DMS53 (cell line): ENCODE measurements at regions not wholly inside any gene's neighbourhood (a gene's known extent, or its start where the extent isn't known, plus 50 kb on each side); places are given as distances from the start of the nearest gene placed in this dataset.
A peak's percentile ranks its signal among the peaks of the same experiment; 100 is the strongest.
"Not testable (repeated sequence)": the region's sequence is repeated elsewhere in the genome, so short reads cannot be mapped to it uniquely, and the experiment has no call there.

ENCODE experiments used
- DNase-seq: peaks from one replicate; lab custom pipeline; 2025; lab: John Stamatoyannopoulos, UW

DNA sequence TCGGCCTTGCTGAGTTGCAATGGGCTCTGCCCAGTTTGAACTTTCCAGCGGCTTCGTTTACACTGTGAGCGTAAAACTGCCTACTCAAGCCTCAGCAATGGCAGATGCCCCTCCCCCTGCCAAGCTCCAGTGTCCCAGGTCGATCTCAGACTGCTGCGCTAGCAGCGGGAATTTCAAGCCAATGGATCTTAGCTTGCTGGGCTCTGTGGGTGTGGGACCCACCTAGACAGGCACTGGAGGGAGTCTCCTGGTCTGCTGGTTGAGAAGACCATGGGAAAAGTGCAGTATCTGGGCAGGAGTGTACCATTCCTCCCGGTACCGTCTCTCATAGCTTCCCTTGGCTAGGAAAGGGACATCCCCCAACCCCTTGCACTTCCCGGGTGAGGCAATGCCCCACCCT lies 88.2 kb downstream of the KLHL28 start:
- peak; percentile 16 for DNase-seq

GRCh38 chr14:44866770-44867169 lies 95.0 kb downstream of the KLHL28 start:
- DNase-seq = no peak

GRCh38 chr14:44866322-44866721 lies 95.4 kb downstream of the KLHL28 start:
- no peak for DNase-seq

DNA sequence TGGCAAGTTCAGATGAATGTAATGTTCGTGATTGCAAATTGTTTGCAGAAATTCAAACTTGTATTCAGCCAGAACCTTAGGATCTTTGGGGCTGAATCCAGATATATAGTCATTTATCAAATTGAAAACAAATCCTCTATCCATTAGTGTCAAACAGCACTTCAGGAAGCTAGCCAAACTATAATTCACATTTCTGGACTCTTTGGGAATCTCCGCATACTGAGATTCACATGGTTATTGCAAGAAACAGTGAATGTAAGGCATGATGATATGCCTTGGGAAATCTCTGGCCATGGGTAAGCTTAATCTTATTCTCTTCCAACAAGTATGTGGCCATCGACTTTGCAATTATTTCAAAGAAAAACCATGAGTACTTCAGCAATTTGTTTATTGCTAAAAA lies 98.5 kb downstream of the KLHL28 start:
- no peak for DNase-seq

- DNase-seq = no peak
Measured at GRCh38 chr14:44854114-44854513, 107.6 kb downstream of the KLHL28 start.

- no peak for DNase-seq
Measured at GRCh38 chr14:44847526-44848309, 114.0 kb downstream of the KLHL28 start.

GRCh38 chr14:44846232-44846824 lies 115.4 kb downstream of the KLHL28 start:
- peak; percentile 63 for DNase-seq

DNA sequence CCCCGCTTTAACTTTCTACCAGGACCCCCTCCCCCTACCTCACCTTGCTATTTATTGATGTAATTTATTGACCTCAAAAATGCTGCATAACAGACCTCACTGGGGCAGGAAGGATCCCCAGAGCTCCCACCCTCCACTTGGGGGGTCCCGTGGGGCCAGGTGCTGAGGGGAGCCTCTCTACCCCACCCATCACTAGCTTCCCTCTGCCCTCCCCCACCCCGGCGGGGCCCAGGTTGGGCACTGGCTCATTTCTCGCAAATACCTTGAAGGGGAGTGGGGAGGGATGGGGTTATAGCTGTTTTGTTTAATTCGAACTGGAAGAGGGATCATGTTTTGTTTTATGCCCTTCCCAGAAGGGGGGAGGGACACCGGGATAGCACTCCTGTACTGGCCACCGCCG lies 125.8 kb downstream of the KLHL28 start:
- DNase-seq = not testable (repeated sequence)

DNA sequence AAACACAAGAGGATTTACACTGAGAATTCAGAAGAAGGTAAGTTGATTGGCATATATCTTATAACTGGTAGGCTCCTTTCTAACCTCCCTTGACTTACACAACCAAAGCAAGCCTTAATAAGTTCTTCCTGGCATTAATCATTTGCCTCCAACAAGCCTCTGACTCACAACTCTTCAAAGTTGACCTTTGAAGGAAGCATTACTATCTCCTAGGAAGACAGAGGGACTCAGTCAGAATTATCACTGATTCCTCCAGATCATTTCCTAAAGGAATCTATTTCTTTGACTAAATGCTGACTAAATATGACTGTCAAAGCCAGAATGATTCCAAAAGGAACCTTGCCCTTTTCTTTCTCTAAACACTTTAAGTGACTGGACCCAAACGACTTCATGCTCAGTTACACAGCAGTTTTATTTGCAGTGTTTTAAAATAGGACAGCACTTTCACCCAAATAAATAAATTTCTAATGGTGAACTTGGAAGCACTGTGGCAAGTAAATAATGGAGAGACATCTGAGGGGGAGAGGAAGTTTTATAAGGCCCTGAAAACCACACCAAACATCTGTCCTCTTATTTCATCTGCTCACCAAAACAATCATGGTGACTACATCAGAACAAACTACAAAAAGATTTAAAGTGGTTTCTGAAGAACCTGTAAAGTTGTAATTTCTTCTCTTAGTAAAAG lies 128.2 kb downstream of the KLHL28 start:
- peak; percentile 10 for DNase-seq

- DNase-seq = no peak
Measured at GRCh38 chr14:44830371-44830770, 131.4 kb downstream of the KLHL28 start.

DNA sequence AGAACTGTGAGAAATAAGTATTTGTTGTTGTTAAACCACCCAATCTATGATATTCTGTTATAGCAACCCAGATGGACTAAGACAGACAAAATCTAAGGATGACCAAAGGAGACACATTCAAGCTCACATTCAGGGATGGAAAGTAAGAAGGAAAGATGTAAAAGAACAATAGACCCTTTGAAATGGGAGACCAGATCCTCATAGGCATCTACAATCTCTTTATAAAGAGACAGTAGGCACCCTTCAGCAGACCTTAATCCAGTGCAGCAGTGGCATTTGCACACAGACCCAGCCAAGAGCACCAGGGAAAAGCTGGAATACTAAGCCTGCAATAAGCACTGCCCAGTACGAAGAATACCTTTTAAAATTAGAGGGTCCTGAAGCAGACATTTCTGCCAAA lies 132.7 kb downstream of the KLHL28 start:
- no peak for DNase-seq

GRCh38 chr14:44828023-44828422 lies 133.7 kb downstream of the KLHL28 start:
- no peak for DNase-seq

DNA sequence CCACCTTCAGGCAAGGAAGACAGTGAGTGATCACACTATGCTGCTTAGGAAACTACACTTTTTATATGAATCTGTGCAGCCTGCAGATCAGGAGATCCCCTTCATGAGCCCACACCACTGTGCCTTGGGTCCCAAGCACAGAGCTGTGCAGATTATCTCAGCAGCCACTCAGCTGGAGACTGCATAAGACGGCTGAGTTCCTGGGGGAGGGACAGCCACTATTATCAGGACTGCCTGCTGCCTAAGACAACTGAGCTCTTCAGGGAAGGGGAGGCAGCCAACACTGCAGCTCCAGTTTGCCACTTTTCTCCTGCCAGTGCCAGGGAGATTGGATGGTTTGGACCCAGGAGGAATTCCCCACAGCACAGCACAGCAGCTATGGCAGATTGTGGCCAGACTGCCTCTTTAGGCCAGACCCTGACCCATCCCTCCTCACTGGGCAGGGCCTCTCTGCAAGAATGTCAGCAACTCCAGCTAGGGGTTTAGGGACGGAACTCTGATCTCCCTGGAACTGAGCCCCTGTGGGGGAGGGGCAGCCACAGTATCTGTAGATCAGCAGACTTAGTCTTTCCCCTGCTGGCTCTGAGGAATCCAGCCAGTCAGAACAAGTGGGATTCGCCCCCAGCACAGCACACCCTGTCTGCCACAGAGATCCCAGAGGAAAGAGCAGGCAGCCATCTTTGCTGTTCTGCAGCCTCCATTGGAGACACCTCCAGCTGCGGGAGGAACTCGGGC lies 141.3 kb downstream of the KLHL28 start:
- DNase-seq = no peak

DNA sequence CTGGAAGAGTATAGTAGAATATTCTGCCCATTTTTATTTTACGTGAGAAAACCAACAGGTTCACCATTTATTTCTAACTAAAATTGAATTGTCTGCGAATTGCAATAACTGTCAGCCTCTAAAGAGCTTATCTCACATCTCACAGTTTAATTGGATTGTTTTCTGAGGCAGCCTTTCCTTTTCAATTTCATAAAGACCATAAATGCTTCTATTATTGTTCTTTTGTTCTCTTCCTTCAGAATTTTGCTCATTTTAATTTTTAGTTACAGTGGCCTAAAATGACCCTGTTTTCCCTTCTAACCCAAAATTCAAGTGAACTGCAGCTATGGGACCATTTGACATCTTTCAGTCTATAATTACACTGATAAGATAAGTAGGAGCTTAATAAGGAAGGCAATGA lies 147.6 kb downstream of the KLHL28 start:
- DNase-seq = no peak

GRCh38 chr14:44812672-44813071 lies 149.1 kb downstream of the KLHL28 start:
- no peak for DNase-seq

DNA sequence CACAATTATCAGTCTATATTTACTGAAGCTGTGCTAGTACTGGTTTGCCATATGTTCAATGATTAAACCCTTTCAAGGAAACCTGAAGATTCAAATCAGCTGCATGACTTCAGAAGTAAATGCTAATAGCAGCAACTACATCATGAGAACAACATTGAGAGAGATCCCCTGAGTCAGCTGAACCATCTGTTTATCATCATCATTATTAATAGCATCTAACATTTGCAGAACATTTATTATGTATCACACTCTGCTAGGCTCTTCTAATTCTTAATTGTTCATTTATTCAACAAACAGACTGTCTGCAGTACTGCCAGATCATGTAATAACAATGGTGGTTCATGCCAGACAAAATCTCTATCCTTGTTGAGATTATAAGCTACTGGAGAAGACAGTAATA lies 157.4 kb downstream of the KLHL28 start:
- no peak for DNase-seq

DNA sequence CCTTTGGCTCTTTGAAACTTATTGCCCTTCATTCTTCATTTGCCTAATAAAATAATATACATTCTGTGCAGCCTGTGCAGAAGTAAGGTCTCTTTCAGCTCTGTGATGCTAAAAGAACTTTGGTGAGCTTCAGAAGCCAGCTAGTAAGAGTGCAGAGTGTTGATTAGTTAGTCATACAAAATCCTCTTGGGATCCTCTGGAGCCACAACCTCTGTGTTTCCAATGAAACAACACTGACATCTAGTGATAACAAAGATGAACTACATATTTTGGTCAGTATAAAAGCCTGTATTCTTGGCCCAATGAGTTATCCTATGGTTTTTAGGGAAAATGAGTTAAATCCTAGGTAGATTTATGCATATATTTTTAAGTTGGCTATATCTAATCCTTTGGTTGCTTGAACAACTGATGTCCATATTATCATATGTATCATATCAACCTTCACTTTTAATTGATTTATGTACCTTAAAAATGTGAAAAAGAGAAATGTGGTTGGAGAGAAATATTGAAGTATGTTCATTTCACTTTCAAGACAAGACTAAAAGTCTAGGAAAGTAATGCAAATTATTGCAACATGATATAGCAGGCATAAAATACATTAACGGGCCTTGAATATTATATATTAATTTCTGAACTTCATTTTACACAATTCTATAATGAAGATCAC lies 158.4 kb downstream of the KLHL28 start:
- DNase-seq = peak; percentile 66

DNA sequence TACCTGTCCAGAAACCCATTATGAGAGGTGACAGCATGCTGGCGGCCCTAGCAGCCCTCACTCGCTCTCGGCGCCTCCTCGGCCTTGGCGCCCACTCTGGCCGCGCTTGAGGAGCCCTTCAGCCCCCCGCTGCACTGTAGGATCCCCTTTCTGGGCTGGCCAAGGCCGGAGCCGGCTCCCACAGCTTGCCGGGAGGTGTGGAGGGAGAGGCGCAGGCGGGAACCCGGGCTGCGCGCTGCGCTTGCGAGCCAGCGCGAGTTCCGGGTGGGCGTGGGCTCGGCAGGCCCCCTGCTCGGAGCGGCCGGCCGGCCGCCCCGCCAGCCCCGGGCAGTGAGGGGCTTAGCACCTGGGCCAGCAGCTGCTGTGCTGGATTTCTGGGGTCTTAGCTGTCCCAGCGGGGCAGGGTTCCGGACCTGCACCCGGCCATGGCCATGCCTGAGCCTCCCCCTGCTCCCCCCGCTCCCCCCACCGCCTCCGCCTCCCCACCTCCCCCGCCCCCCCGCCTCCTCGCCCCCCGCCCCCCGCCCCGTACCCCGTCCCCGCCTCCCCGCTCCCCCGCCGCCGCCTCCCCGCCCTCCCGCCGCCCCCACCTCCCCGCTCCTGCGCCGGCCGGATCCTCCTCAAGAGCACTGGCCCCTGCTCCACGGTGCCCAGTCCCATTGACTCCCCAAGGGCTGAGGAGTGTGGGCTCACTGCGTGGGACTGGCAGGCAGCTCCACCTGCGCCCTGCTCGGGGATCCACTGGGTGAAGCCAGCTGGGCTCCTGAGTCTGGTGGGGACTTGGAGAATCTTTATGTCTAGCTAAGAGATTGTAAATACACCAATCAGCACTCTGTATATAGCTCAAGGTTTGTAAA lies 163.1 kb downstream of the KLHL28 start:
- DNase-seq = no peak

DNA sequence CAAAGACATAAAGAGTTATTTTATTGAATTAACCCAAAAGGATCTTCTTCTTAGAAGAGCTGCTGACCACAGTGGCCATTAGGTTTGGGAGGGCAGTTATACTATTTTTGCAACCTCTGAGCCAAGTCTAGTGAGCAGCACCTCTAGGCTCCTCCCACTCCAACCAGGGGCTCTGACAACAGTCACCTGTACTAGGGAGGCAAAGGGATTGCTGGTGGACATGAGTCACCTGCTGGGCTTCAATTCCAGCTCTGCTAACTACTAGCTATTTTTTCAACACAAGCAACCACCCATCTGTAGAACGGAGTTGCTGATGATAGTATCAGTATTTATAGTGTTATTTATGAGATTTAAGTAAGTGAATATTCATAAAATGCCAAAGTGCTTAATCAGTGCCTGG lies 166.0 kb downstream of the KLHL28 start:
- peak; percentile 38 for DNase-seq

DNA sequence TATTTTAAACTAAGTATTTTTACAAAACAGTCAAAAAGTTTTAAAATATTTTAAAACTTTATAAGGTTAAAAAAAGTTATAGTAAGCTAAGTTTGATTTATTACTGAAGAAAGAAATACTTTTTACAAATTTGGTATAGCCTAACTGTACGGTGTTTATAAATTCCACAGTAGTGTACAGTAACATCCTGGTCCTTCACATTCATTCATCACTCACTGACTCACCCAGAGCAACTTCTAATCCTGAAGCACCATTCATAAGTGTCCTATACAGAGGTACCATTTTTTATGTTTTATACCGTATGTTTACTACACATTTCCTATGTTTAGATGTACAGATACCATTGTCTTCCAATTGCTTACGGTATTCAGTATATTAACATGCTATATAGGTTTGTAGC lies 170.0 kb downstream of the KLHL28 start:
- no peak for DNase-seq

DNA sequence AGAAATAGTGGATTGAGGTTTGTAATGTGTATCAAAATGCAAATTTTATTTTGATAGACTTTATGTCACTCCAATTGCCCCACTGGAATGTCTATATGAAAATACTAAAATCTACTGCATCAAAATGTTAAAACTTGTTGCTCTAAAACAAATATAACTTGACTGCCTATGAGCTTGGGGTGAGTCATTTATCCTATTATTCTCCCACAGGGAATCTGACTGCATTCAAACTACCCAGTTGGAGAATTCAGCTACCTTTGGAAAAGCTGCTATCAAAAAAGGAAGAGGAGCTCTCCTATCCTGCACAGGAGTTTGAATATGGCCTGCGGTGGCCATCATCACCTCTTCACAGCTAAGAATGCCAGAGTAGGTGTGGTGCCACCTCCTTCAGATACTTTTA lies 173.1 kb downstream of the KLHL28 start:
- DNase-seq = no peak
